H9 (cell line): ENCODE measurements at regions not wholly inside any gene's neighbourhood (a gene's known extent, or its start where the extent isn't known, plus 50 kb on each side); places are given as distances from the start of the nearest gene placed in this dataset.

Source experiments
- DNase-seq: peaks from one replicate; pipeline ENCODE4 v3.0.0-alpha.2; 2017
- H2AFZ ChIP-seq: one replicate; pipeline ENCODE4 v1.6.1; 2013; ENCODE audit warnings: mild to moderate bottlenecking, low read length, control low read depth, moderate library complexity
- H2AK5ac ChIP-seq: 2 replicates; pipeline ENCODE4 v1.6.1; 2013; ENCODE audit warnings: low read length, control low read depth, mixed read lengths; ENCODE audit not compliant: insufficient read length
- H2BK120ac ChIP-seq: one replicate; pipeline ENCODE4 v1.6.1; 2013; ENCODE audit warnings: low read depth, mild to moderate bottlenecking, low read length, control low read depth, inconsistent platforms; ENCODE audit not compliant: poor library complexity, severe bottlenecking
- H2BK12ac ChIP-seq: 2 replicates; pipeline ENCODE4 v1.6.1; 2013; ENCODE audit warnings: low read length, control low read depth, mixed read lengths, low read depth; ENCODE audit not compliant: insufficient read length
- H2BK15ac ChIP-seq: 2 replicates; pipeline ENCODE4 v1.6.1; 2013; ENCODE audit warnings: low read depth, low read length, control low read depth
- H2BK20ac ChIP-seq: one replicate; pipeline ENCODE4 v1.6.1; 2013; ENCODE audit warnings: low read depth, mild to moderate bottlenecking, low read length, control low read depth, inconsistent platforms; ENCODE audit not compliant: poor library complexity, severe bottlenecking
- H2BK5ac ChIP-seq: 2 replicates; pipeline ENCODE4 v1.6.1; 2013; ENCODE audit warnings: low read length, control low read depth, mixed read lengths; ENCODE audit not compliant: insufficient read length
- H3K14ac ChIP-seq: 2 replicates; pipeline ENCODE4 v1.6.1; 2013; ENCODE audit warnings: low read length, control low read depth; ENCODE audit not compliant: insufficient read depth
- H3K18ac ChIP-seq: 2 replicates; pipeline ENCODE4 v1.6.1; 2013; ENCODE audit warnings: low read depth, mild to moderate bottlenecking, mixed read lengths, low read length, control low read depth; ENCODE audit not compliant: insufficient read length
- H3K23ac ChIP-seq: 2 replicates; pipeline ENCODE4 v1.6.1; 2013; ENCODE audit warnings: low read length, control low read depth, mixed read lengths, low read depth; ENCODE audit not compliant: insufficient read length
- H3K23me2 ChIP-seq: 2 replicates; pipeline ENCODE4 v1.6.1; 2013; ENCODE audit warnings: low read depth, mild to moderate bottlenecking, mixed read lengths, low read length, control low read depth; ENCODE audit not compliant: insufficient read length, poor library complexity, severe bottlenecking
- H3K27ac ChIP-seq: 2 replicates; pipeline ENCODE4 v1.5.1; 2013; ENCODE audit warnings: low read length, control low read depth, mixed read lengths, low read depth; ENCODE audit not compliant: insufficient read length
- H3K27me3 ChIP-seq: 2 replicates; pipeline ENCODE4 v1.6.1; 2013; ENCODE audit warnings: low read length, control low read depth, inconsistent platforms; ENCODE audit not compliant: insufficient read depth
- H3K4ac ChIP-seq: 2 replicates; pipeline ENCODE4 v1.6.1; 2013; ENCODE audit warnings: low read depth, mild to moderate bottlenecking, control low read depth, inconsistent platforms, low read length, moderate library complexity
- H3K4me1 ChIP-seq: 2 replicates; pipeline ENCODE4 v1.6.1; 2013; ENCODE audit warnings: low read length, control low read depth, inconsistent platforms; ENCODE audit not compliant: insufficient read depth
- H3K4me2 ChIP-seq: 2 replicates; pipeline ENCODE4 v1.6.1; 2013; ENCODE audit warnings: low read length, control low read depth, mixed read lengths; ENCODE audit not compliant: insufficient read length, insufficient read depth
- H3K56ac ChIP-seq: 2 replicates; pipeline ENCODE4 v1.6.1; 2013; ENCODE audit warnings: low read depth, mild to moderate bottlenecking, mixed read lengths, low read length, control low read depth; ENCODE audit not compliant: insufficient read length
- H3K79me1 ChIP-seq: 2 replicates; pipeline ENCODE4 v1.6.1; 2013; ENCODE audit warnings: low read depth, mild to moderate bottlenecking, moderate library complexity, low read length, control low read depth, inconsistent platforms; ENCODE audit not compliant: insufficient read depth, poor library complexity, severe bottlenecking
- H3K79me2 ChIP-seq: 2 replicates; pipeline ENCODE4 v1.6.1; 2013; ENCODE audit warnings: low read length, control low read depth, inconsistent platforms; ENCODE audit not compliant: insufficient read depth
- H3K9ac ChIP-seq: 2 replicates; pipeline ENCODE4 v1.6.1; 2013; ENCODE audit warnings: low read length, control low read depth, mixed read lengths; ENCODE audit not compliant: insufficient read length; ENCODE audit errors: extremely low read depth
- H3K9me3 ChIP-seq: one replicate; pipeline ENCODE4 v1.6.1; 2013; ENCODE audit warnings: low read depth, low read length, inconsistent platforms; ENCODE audit not compliant: control insufficient read depth
- H3T11ph ChIP-seq: one replicate; pipeline ENCODE4 v1.6.1; 2013; ENCODE audit warnings: mild to moderate bottlenecking, low read length, control low read depth, inconsistent platforms
- H4K20me1 ChIP-seq: one replicate; pipeline ENCODE4 v1.6.1; 2013; ENCODE audit not compliant: control insufficient read depth, insufficient read length, insufficient read depth
- H4K5ac ChIP-seq: 2 replicates; pipeline ENCODE4 v1.6.1; 2013; ENCODE audit warnings: low read depth, mild to moderate bottlenecking, mixed read lengths, low read length, control low read depth; ENCODE audit not compliant: insufficient read length
- H4K8ac ChIP-seq: replicated peaks from 2 replicates; pipeline ENCODE4 v1.6.1; 2013; ENCODE audit warnings: low read length, control low read depth, mixed read lengths, low read depth; ENCODE audit not compliant: insufficient read length
- H4K91ac ChIP-seq: 2 replicates; pipeline ENCODE4 v1.6.1; 2013; ENCODE audit warnings: low read depth, mild to moderate bottlenecking, moderate library complexity, mixed read lengths, low read length, control low read depth; ENCODE audit not compliant: insufficient read length
- H3K27ac Mint-ChIP-seq, 3 experiments: 2 replicates in 2 of 3; 3 replicates in 1 of 3; pipeline ENCODE4 v1.8.0; 2020 to 2021; ENCODE audit warnings: mixed read lengths in 3 of 3, mild to moderate bottlenecking in 1 of 3, moderate library complexity in 1 of 3
- H3K27me3 Mint-ChIP-seq: 2 replicates; pipeline ENCODE4 v1.8.0; 2021; ENCODE audit warnings: low read depth, mild to moderate bottlenecking, moderate library complexity, mixed read lengths
- H3K36me3 Mint-ChIP-seq, 3 experiments: 2 replicates in 2 of 3; 3 replicates in 1 of 3; pipeline ENCODE4 v1.8.0; 2020 to 2021; ENCODE audit warnings: low read depth in 3 of 3, mixed read lengths in 3 of 3; ENCODE audit not compliant: insufficient read depth in 1 of 3
- H3K4me1 Mint-ChIP-seq, 2 experiments: 2 replicates each; pipeline ENCODE4 v1.8.0; 2020; ENCODE audit warnings: mixed read lengths in 2 of 2
- H3K4me3 Mint-ChIP-seq, 2 experiments: 2 replicates in 1 of 2; 3 replicates in 1 of 2; pipeline ENCODE4 v1.8.0; 2020 to 2021; ENCODE audit warnings: mild to moderate bottlenecking in 2 of 2, mixed read lengths in 2 of 2, moderate library complexity in 1 of 2
- H3K9me3 Mint-ChIP-seq, 2 experiments: 2 replicates in 1 of 2; 3 replicates in 1 of 2; pipeline ENCODE4 v1.8.0; 2020; ENCODE audit warnings: mild to moderate bottlenecking in 2 of 2, mixed read lengths in 2 of 2, moderate library complexity in 1 of 2
- WGBS: extraction: QIAGEN DNeasy Blood & Tissue Kit; methylation state at CpG from one replicate; pipeline ENCODE4 v1.1.7; 2013; ENCODE audit warnings: missing lambda C conversion rate, low lambda C conversion rate, mixed read lengths; ENCODE audit not compliant: insufficient read length; ENCODE audit errors: extremely low coverage; 5-methylcytosine and 5-hydroxymethylcytosine counted together
- TF ChIP-seq, protein P1 (sequence below): fragments of 200-600 bp; sonication (generic); conservative IDR thresholded peaks from 3 replicates; pipeline ENCODE4 v1.8.0; 2021; ENCODE audit warnings: antibody characterized with exemption, mild to moderate bottlenecking

- no peak overlapping the region for H3K4me2 ChIP-seq
- no peaks in the 10 kb centered on the region for H3K79me1 ChIP-seq
- H3K79me2 ChIP-seq, result no peaks in the 10 kb centered on the region
- no peak overlapping the region for H3K27ac Mint-ChIP-seq
- peaks cover 0 to 3% of the 10 kb centered on the region in 2 experiments; a peak in 1 of 5 replicates for H3K9me3 Mint-ChIP-seq
- no peak overlapping the region for H3K14ac ChIP-seq
- no peak overlapping the region for H2BK15ac ChIP-seq
- H3K27me3 ChIP-seq, result no peaks in the 10 kb centered on the region
- H3K23me2 ChIP-seq, result no peaks in the 10 kb centered on the region
- H2BK5ac ChIP-seq, result no peak overlapping the region
- no peak overlapping the region for H4K5ac ChIP-seq
- H2BK20ac ChIP-seq, result no peak overlapping the region
- DNase-seq, result no peak
- peaks cover 3% of the 10 kb centered on the region; the same call in 1 of the 2 replicates for H3K4me1 ChIP-seq
- no peak overlapping the region for H3K4ac ChIP-seq
- no peak overlapping the region for H4K91ac ChIP-seq
- H3T11ph ChIP-seq, result no peak overlapping the region
- no peak overlapping the region for H2AK5ac ChIP-seq
- no peaks in the 10 kb centered on the region; a peak in 1 of 7 replicates for H3K36me3 Mint-ChIP-seq
- H3K9me3 ChIP-seq, result no peaks in the 10 kb centered on the region
- TF ChIP-seq, protein P1, sequence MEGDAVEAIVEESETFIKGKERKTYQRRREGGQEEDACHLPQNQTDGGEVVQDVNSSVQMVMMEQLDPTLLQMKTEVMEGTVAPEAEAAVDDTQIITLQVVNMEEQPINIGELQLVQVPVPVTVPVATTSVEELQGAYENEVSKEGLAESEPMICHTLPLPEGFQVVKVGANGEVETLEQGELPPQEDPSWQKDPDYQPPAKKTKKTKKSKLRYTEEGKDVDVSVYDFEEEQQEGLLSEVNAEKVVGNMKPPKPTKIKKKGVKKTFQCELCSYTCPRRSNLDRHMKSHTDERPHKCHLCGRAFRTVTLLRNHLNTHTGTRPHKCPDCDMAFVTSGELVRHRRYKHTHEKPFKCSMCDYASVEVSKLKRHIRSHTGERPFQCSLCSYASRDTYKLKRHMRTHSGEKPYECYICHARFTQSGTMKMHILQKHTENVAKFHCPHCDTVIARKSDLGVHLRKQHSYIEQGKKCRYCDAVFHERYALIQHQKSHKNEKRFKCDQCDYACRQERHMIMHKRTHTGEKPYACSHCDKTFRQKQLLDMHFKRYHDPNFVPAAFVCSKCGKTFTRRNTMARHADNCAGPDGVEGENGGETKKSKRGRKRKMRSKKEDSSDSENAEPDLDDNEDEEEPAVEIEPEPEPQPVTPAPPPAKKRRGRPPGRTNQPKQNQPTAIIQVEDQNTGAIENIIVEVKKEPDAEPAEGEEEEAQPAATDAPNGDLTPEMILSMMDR, result no peak
- no peak overlapping the region for H2BK120ac ChIP-seq
- no peak overlapping the region; a peak in 1 of 5 replicates for H3K4me3 Mint-ChIP-seq
- H3K9ac ChIP-seq, result no peak overlapping the region
- no peak overlapping the region for H3K23ac ChIP-seq
- no peak overlapping the region for H2BK12ac ChIP-seq
- no peak overlapping the region for H3K27ac ChIP-seq
- H3K56ac ChIP-seq, result no peak overlapping the region
- WGBS, result no CpG with 5 or more reads among the region's 3 CpGs
- H3K18ac ChIP-seq, result no peak overlapping the region
- peaks cover 12 to 14% of the 10 kb centered on the region in 2 experiments for H3K4me1 Mint-ChIP-seq
- no peak overlapping the region for H4K8ac ChIP-seq
- no peaks in the 10 kb centered on the region for H4K20me1 ChIP-seq
- H2AFZ ChIP-seq, result no peak overlapping the region
- no peaks in the 10 kb centered on the region; the same call in 1 of the 2 replicates for H3K27me3 Mint-ChIP-seq
These were observed 988.4 kb downstream of the KCNMA1 start for GRCh38 chr10:76649254-76649653.
